ENCODE measurements at regions not wholly inside any gene's neighbourhood (a gene's known extent, or its start where the extent isn't known, plus 50 kb on each side); places are given as distances from the start of the nearest gene placed in this dataset.

- peak; percentile 63 for DNase-seq
These were observed 1211.5 kb downstream of the PCDH17 start for GRCh38 chr13:58843071-58843470.

DNA sequence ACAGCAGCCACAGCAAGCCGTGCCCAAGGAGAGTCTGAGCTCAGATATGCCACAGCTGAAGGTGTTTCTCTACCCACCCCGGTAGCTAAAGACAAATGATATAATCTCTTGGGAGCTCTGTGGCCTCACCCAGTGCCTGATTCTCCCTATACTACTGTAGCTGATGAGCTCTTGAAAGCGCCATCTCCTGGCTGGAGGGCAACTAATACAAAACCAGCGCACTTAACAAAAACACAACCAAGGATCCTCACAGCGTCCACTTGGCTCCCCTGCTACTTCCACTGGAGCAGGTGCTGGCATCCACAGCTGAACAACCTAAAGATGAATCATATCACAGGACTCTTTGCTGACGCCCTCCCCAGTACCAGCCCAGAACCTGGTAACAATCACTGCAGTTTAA, 1212.0 kb downstream of the PCDH17 start:
- no peak for DNase-seq

GRCh38 chr13:58850161-58850560, 1218.6 kb downstream of the PCDH17 start:
- no peak for DNase-seq

GRCh38 chr13:58852076-58852475, 1220.5 kb downstream of the PCDH17 start:
- no peak for DNase-seq

- no peak for DNase-seq
These were observed 1223.7 kb downstream of the PCDH17 start for GRCh38 chr13:58855283-58855682.

DNA sequence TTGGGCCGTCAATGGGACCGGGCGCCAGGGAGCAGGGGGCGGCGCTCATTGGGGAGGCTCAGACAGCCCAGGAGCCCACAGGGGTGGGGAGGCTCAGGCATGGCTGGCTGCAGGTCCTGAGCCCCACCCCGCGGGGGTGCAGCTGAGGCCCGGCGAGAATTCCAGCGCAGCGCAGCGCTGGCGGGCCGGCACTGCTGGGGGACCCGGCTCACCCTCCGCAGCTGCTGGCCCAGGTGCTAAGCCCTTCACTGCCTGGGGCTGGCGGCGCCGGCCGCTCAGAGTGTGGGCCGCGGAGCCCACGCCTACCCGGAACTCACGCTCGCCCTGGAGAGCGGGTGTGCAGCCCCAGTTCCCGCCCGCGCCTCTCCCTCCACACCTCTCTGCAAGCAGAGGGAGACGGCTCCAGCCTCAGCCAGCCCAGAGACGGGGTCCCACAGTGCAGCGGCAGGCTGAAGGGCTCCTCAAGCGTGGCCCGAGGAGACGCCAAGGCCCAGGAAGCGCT, 1227.4 kb downstream of the PCDH17 start:
- DNase-seq, result no peak

- DNase-seq, result no peak
These were observed 1233.7 kb downstream of the PCDH17 start for GRCh38 chr13:58865286-58865685.

DNA sequence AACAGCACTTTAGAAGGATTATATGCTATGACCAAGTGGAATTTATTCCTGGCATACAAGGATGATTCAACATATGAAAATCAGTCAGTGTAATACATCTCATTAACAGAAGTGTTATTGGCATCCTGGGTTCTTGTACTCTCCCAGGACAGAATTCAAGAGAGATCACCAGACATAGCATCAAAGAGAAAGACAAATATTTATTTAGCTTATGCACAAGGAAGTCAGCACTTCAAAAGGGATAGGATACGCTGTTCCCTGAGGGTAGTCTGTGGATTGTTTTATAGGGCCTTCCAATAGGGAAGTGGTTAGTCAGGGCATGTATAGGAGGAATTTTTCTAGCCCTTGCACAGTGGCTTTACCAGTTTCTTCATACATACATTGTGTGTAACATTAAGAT, 1238.0 kb downstream of the PCDH17 start:
- no peak for DNase-seq

DNA sequence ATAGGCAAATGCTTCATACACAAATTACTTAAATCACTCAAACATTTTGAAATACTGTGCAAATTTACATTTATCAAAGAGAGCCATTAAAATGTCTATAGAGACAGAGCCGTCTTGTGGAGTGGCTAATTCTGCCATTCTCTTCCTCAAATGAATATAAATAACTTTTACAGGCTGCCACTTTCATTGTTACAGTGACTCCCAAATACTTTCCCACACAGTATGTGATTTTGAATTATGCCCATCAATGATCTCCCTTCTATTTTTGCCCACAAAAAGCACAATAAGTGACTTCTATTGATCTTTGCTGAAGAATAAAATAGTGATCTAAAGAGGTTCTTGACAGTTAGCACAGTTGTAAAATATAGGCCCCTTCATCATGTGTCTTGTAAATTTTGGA, 1244.9 kb downstream of the PCDH17 start:
- DNase-seq, result no peak

GRCh38 chr13:58879114-58879513, 1247.6 kb downstream of the PCDH17 start:
- no peak for DNase-seq

DNA sequence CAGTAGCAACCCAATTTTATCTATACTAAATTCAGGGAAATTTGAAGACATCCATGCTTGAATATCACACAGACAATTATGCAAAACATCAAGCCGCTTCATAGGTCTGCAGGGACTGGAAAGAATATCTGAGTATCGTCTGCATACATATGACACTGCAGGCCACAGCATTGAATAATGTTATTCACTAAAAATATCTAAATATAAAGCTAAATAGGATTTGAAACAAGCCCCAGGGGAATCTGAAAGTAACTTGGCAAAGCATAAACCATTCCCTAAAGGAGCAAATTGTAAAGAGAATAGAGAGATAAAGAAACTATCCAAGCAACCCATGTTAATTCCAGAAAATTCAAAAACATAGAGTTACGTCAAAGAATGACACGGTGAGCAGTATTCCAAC, 1251.0 kb downstream of the PCDH17 start:
- no peak for DNase-seq

DNA sequence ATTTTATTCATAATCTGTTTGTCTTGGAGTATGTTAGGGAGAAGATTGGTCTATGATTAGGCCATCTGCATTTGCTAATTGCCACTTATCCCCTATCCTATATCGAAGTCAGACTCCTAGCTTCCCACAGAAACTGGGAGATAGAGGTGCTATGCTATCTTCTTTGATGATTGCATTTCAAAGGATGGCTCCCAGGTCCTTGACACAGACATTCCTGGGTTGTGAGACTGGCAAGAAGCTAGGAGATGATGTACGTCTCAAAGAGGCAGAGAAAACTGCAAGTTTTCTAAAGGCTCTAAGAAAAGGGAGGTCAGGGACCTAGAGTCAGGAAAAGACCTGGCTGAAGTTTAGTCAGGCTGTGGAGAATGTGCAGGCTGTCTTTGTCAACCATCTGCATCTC, 1251.9 kb downstream of the PCDH17 start:
- DNase-seq, result peak; percentile 53

- DNase-seq, result no peak
These were observed 1253.0 kb downstream of the PCDH17 start for GRCh38 chr13:58884353-58885209.

GRCh38 chr13:58889474-58889873, 1257.9 kb downstream of the PCDH17 start:
- no peak for DNase-seq

- DNase-seq, result no peak
These were observed 1261.9 kb downstream of the PCDH17 start for GRCh38 chr13:58893396-58893795.

DNA sequence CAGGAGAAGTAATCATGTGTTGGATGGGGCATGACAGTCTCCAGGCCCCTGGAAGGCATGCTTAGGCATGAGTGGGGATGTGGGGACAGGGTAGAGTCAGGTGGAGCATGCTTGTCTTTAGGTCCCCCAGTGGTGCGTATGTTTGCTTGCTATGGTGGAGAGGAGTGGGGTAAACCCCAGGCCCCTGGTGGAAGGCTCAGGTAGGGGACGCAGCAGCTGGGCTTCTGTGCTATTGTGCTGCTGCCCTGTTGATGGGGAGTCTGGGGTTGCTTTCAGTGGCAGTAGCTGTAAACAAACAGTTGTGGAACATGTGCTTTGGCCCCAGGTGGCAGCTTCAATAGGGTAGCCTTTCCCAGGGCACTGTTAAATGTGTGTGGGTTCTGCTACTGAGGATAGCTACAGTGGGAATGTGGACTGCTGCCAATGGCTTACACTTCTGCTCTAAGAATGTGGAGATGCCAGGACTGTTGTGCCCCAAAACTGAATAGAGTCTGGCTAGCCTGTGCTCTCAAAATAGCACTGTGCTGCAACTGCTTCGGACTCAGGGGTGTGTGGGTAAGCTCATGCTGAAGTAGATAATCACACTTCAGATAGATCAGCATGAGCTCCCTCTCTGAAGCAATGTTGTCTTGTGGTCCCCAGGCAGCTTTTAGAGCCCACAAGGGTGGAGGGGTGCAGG, 1257.3 kb downstream of the DIAPH3 start:
- no peak for DNase-seq

GRCh38 chr13:58907347-58907746, 1256.4 kb downstream of the DIAPH3 start:
- DNase-seq, result no peak

DNA sequence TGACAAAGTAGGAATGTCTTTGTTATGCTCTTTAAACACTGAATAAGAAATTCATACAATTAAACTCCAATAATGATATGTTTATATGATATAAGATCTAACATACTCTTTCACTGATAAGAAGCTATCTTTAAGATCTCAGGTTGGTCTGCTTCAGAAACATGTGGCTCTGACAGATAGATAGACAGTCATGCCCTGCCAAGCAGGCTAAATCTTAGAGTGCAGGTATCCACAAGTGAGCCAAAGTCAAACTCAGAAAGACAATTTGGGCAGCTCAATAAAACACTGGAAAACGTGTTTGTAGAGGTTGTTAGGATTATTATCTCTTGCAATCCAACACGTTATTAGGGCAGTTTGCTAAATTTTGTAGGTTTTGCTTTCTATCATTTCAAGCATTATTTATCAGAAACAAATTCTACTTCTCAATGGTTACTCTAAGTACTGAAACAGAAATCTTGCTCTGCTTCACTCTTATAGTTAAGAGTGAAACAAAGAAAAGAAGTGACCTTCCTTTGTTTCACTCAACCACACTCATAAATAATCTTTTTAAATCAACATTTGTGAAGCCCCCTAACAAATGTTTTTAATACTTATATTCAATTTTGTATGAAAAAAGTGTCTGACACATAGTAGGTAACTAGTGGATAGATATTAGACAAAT, 1255.6 kb downstream of the DIAPH3 start:
- no peak for DNase-seq

- no peak for DNase-seq
These were observed 1244.2 kb downstream of the DIAPH3 start for GRCh38 chr13:58919551-58919950.

- DNase-seq, result no peak
These were observed 1242.6 kb downstream of the DIAPH3 start for GRCh38 chr13:58921129-58921528.

DNA sequence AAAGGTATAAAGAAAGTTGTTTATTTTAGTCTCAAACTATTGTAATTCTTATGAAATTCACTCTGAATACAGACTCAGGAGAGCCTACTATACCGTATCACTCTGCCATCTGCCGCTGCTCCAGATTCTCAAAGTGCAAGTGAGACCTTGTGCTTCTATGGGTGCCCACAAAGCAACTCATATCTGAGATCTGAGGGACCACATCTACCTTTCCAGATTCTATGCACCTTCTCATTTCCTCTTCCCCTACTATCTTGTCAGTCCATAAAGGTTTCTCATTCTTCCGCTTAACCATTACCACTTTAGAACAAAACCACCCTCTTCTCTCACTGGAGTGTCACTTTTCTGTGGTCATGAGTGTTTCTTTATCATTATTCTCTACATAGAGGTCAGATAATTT, 1236.9 kb downstream of the DIAPH3 start:
- no peak for DNase-seq

DNA sequence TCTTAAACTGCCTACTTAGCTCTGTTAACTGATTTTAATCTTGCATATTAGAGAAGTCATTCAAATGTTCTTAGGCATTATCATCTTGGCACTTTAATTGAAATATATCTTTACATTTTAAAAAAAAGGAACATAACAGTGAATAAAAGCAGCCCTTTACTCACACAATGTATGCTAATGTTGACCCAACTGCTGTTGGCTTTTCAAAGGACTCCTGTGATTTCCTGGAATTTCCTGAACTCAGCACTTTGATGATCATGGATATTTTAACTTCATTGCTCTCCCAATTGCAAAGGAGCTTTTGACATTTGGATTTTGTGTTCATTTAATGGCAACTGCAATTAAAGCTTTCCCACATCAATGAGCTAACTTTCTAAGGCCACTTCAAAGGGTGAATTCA, 1230.3 kb downstream of the DIAPH3 start:
- no peak for DNase-seq

GRCh38 chr13:58935689-58936088, 1228.0 kb downstream of the DIAPH3 start:
- DNase-seq, result no peak

DNA sequence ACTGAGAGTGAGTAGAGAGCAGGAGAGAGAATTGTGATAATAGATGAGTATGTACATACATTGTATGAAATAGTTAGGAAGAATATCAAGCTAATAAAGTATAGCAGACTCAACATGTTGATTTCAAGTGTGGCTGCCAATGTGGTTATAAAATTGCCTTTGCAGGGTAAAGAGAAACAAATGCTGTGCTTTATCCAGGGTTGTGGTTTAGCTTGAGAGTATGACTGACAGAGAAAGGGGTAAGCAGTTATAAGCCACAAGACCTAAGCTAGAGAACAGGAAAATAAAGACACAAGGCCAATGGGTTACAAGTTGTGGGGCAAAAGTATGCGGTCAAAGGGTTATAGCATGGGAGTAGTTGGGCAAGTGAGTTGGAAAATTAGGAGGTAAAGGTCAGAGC, 1217.5 kb downstream of the DIAPH3 start:
- no peak for DNase-seq

Measured in islet precursor cell (in vitro differentiated cells).